ENCODE measurements at regions not wholly inside any gene's neighbourhood (a gene's known extent, or its start where the extent isn't known, plus 50 kb on each side); places are given as distances from the start of the nearest gene placed in this dataset.

DNA sequence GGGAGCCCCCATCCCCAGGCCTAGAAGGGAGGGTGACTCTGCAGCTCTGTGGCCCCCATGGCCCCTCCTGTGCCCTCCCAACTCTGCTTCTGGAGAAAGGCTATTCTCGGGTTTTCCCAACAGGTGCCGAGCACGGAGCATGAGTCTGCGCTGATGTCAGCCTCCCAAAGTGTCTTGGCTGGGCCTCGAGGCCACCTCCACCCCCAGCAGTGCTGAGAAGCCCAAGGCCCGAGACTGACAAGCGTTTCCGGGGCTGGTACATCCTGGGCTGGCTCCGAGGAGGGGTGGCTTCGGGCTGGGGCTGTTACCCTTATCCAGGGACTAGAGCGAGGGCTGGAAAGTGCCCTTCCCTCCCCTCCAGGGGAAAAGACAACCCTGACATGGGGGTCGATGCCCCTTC is 60.2 kb upstream of the GATA5 start:
- TF ChIP-seq POLR2AphosphoS5 (IDR thresholded peaks at IDR 0.05) (no peak), CTCF (IDR thresholded peaks at IDR 0.05) (no peak), POLR2A (IDR thresholded peaks at IDR 0.05) (no peak)

Measured in prostate gland (tissue), 2 donors.